ENCODE measurements at regions not wholly inside any gene's neighbourhood (a gene's known extent, or its start where the extent isn't known, plus 50 kb on each side); places are given as distances from the start of the nearest gene placed in this dataset.

GRCh38 chr22:48957987-48958321 lies 869.7 kb downstream of the BRD1 start:
- Histone ChIP-seq H3K4me1 (ENCODE audit: low read length) (no peaks in the 10 kb centered on the region), H3K9me2 (replicated peaks; ENCODE audit: insufficient read depth, low read length) (no peaks in the 10 kb centered on the region), H2AFZ (ENCODE audit: low read length) (no peak overlapping the region), H3K27me3 (replicated peaks; ENCODE audit: insufficient read depth, low read length) (peaks cover 64% of the 10 kb centered on the region), H3K9ac (ENCODE audit: low read length) (no peak overlapping the region), H3K36me3 (replicated peaks; ENCODE audit: insufficient read depth, low read length) (no peaks in the 10 kb centered on the region), H4K20me1 (ENCODE audit: insufficient read depth, low read length) (no peaks in the 10 kb centered on the region), H3K4me3 (ENCODE audit: low read length) (no peak overlapping the region), H3F3A (ENCODE audit: insufficient read depth, low read length) (no peaks in the 10 kb centered on the region), H3K9me3 (replicated peaks; ENCODE audit: insufficient read depth, low read length) (no peaks in the 10 kb centered on the region), H3K27ac (ENCODE audit: low read length) (no peak overlapping the region), H3K4me2 (ENCODE audit: low read depth, low read length) (no peak overlapping the region), H3K79me2 (ENCODE audit: low read length) (no peaks in the 10 kb centered on the region)
- TF ChIP-seq EZH2 (optimal IDR thresholded peaks at IDR 0.05; ENCODE audit: low read depth, low read length) (no peak), CTCF (IDR thresholded peaks at IDR 0.05; ENCODE audit: low read length) (no peak), EZH2phosphoT487 (IDR thresholded peaks at IDR 0.05; ENCODE audit: low read length) (no peak)
- DNase-seq, result no peak

DNA sequence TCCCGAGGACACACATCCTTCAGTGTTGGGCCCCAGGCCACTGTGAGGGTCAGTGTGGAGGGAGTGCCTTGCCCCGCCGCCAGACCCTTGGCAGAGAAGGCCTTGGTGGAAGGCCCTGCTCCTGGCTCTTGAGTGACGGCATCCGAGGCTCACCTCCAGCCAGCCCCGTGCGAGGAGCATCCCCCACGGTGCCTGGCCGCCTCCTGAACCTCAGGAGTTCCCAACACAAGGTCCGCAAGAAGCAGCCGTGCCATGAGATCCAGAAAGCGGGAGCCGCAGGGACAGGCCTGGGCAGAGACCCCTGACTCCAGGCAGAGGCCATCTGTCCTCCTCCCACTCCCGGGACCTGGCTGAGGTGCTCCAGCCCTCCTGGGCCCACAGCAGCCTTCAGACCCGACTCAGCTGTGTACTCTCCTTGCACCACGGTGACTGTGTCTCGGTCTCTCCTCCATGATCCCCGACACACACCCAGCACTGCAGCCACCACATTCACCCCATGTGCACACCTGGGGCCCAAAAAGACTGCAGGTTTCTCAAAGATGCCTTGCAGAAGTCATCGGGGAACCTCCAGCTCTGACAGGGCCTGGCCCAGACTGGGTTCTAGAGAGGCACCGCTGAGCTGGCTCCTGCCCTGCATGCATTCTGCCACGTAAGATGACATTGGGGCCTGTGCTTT lies 870.2 kb downstream of the BRD1 start:
- Histone ChIP-seq H3K9me2 (replicated peaks; ENCODE audit: insufficient read depth, low read length) (no peaks in the 10 kb centered on the region), H3K36me3 (replicated peaks; ENCODE audit: insufficient read depth, low read length) (no peaks in the 10 kb centered on the region), H3K4me1 (ENCODE audit: low read length) (no peaks in the 10 kb centered on the region), H3K4me2 (ENCODE audit: low read depth, low read length) (no peak overlapping the region), H3K9ac (ENCODE audit: low read length) (no peak overlapping the region), H3K79me2 (ENCODE audit: low read length) (no peaks in the 10 kb centered on the region), H3K9me3 (replicated peaks; ENCODE audit: insufficient read depth, low read length) (no peaks in the 10 kb centered on the region), H3K27me3 (replicated peaks; ENCODE audit: insufficient read depth, low read length) (peaks cover 69% of the 10 kb centered on the region), H4K20me1 (ENCODE audit: insufficient read depth, low read length) (no peaks in the 10 kb centered on the region), H3K27ac (ENCODE audit: low read length) (no peak overlapping the region), H3F3A (ENCODE audit: insufficient read depth, low read length) (no peaks in the 10 kb centered on the region), H3K4me3 (ENCODE audit: low read length) (no peak overlapping the region), H2AFZ (ENCODE audit: low read length) (no peak overlapping the region)
- TF ChIP-seq CTCF (IDR thresholded peaks at IDR 0.05; ENCODE audit: low read length), result no peak
- TF ChIP-seq EZH2 (optimal IDR thresholded peaks at IDR 0.05; ENCODE audit: low read depth, low read length), result no peak
- TF ChIP-seq EZH2phosphoT487 (IDR thresholded peaks at IDR 0.05; ENCODE audit: low read length), result no peak
- no peak for DNase-seq

GRCh38 chr22:48955351-48956311 lies 872.0 kb downstream of the BRD1 start:
- Histone ChIP-seq H3K4me1 (ENCODE audit: low read length) (no peaks in the 10 kb centered on the region), H2AFZ (ENCODE audit: low read length) (no peak overlapping the region), H3K36me3 (replicated peaks; ENCODE audit: insufficient read depth, low read length) (no peaks in the 10 kb centered on the region), H3K79me2 (ENCODE audit: low read length) (no peaks in the 10 kb centered on the region), H3K4me2 (ENCODE audit: low read depth, low read length) (no peak overlapping the region), H3K9ac (ENCODE audit: low read length) (no peak overlapping the region), H3F3A (ENCODE audit: insufficient read depth, low read length) (no peaks in the 10 kb centered on the region), H4K20me1 (ENCODE audit: insufficient read depth, low read length) (no peaks in the 10 kb centered on the region), H3K27ac (ENCODE audit: low read length) (no peak overlapping the region), H3K27me3 (replicated peaks; ENCODE audit: insufficient read depth, low read length) (peaks cover 77% of the 10 kb centered on the region), H3K9me2 (replicated peaks; ENCODE audit: insufficient read depth, low read length) (no peaks in the 10 kb centered on the region), H3K9me3 (replicated peaks; ENCODE audit: insufficient read depth, low read length) (no peaks in the 10 kb centered on the region), H3K4me3 (ENCODE audit: low read length) (no peak overlapping the region)
- no peak for TF ChIP-seq EZH2 (optimal IDR thresholded peaks at IDR 0.05; ENCODE audit: low read depth, low read length)
- TF ChIP-seq EZH2phosphoT487 (IDR thresholded peaks at IDR 0.05; ENCODE audit: low read length), result no peak
- TF ChIP-seq CTCF (IDR thresholded peaks at IDR 0.05; ENCODE audit: low read length), result no peak
- DNase-seq, result no peak

Data from MM.1S (cell line).